DMS53 treated with DMSO at 0.1 percent for 48 hours (cell line): ENCODE measurements at regions not wholly inside any gene's neighbourhood (a gene's known extent, or its start where the extent isn't known, plus 50 kb on each side); places are given as distances from the start of the nearest gene placed in this dataset.

Experiments used
- DNase-seq: peaks from one replicate; lab custom pipeline; 2025; ENCODE audit not compliant: unreplicated experiment; lab: John Stamatoyannopoulos, UW

DNA sequence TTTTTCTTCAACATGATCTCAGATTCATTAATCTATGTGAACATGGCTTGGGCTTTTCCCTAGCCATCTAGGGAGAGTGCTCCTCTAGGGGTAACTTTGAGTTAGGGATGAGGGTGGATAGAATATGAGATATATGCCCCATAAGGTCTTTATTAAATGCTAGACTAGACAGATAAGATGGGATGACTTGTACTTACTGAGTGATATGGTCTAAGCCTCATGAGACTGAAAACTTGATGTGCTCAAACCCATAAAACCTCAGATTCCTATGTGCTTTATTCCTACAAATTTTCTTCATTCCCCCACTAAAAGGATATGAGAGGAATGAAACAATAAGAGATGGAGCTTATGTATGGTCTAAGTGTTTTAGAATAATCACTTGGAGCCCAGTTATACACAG, 386.6 kb downstream of the YTHDC2 start:
- no peak for DNase-seq

- DNase-seq = no peak
These were observed 387.3 kb downstream of the YTHDC2 start for GRCh38 chr5:113900816-113901215.

- DNase-seq = no peak
These were observed 388.2 kb downstream of the YTHDC2 start for GRCh38 chr5:113901718-113902117.

DNA sequence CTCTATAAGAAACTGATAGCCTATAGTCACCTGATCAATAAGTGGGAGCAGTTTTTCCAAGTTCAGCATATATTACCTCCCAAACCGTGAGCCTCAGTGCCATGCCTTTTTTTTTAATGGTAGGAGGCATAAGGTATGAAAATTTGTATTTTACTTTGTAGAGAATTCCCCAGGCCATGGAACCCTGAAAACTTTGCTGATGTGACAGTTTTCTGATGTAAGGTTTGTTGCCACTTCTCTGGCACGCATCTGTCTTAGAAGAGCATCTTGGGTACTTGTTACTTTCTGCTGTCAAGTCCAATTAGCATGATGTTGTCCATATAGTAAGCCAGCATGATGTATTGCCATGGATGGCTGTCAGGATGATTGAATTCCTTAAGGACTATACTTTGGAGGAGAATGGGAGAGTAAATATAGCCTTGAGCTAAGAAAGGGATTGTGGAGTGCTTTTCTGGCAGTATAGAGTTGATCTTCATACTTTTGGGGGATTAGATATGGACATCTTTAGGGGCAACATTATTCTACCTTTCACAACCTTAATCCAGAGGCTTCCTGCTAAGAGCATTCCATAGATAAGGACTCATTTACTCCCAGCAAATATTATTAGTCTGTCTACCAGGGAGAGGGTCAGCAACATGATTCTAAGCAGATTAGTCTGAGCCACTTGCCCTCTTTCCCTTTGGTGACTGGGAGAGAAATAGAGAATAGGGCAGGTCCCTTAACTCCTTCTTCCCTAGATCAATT, 389.6 kb downstream of the YTHDC2 start:
- no peak for DNase-seq

- DNase-seq = no peak
These were observed 396.3 kb downstream of the YTHDC2 start for GRCh38 chr5:113909782-113910181.

GRCh38 chr5:113917997-113918396, 404.5 kb downstream of the YTHDC2 start:
- no peak for DNase-seq

DNA sequence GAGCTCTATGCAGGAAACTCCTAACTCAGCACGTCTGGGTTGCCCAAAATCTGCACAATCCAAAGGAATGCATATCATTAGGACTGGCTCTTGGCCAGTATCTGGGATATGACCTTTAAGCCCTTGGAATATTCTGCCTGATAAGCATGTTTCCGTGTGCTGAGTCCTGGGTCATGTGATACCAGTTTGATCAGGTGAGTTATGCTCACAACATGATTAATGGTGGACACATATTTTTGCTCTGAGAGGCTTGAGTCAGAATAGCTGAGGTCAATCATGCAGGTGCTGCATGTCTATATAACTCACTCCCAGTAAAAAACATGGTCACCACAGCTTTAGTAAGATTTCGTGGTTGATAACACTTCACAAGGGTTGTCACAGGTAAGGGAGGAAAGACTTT, 408.8 kb downstream of the YTHDC2 start:
- no peak for DNase-seq

- DNase-seq = no peak
These were observed 422.0 kb downstream of the YTHDC2 start for GRCh38 chr5:113935453-113935852.

GRCh38 chr5:113937301-113937700, 423.8 kb downstream of the YTHDC2 start:
- no peak for DNase-seq

DNA sequence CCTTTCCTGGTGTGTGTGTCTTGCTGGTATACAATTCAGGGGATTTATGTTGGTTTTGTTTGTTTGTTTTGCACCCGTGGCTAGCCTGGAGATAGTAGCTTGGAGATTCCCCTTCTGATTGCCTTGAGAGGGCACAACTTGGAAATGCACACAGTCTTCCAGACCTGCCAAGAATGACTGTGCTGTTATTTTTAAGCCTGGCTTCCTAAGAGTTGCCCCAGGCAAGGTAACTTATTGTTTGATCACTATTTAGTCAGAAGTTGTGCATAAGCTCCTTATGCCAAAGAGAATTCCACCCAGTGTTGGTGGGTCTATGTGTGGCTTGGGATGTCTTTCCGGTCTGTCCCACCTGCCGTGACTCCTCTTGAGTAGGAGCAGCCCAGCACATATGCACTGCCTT, 421.9 kb upstream of the KCNN2 start:
- no peak for DNase-seq

DNA sequence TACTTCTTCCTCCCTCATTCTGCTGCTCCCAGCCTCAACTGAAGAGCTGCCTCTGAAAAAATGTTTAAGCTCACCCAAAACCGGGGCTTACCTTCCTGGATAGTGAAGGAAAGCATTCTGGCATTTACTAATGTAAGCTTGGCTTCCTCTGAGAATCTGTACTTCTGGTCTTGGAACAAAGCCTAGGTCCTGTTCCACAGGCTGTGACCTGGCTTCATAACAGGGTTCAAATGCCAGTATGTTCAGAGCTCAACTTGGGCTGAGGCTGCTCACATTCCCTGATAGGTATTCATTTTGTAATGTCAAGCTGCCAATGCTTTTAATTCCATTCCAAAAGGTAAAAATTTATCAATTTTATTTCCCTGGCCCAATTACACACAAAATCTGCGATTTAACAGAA, 411.7 kb upstream of the KCNN2 start:
- no peak for DNase-seq

DNA sequence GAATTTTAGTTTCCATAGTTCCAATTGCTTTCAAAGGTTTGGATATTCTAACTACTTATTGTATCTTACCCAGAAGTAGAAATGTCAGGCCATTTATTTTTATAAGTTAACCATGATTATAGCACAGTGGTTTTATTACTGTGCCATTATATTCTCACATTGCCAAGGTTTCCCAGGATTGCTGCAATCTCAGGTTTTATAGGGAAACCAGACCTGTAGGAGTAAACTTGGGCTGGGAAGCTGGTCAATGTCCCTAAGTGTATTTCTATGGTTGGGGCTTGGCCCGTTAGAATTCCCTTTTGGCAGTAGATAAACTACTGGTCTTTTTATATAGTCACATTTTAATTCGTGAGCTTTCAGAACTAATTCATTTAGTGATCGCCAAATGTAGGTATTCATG, 396.6 kb upstream of the KCNN2 start:
- DNase-seq = no peak

DNA sequence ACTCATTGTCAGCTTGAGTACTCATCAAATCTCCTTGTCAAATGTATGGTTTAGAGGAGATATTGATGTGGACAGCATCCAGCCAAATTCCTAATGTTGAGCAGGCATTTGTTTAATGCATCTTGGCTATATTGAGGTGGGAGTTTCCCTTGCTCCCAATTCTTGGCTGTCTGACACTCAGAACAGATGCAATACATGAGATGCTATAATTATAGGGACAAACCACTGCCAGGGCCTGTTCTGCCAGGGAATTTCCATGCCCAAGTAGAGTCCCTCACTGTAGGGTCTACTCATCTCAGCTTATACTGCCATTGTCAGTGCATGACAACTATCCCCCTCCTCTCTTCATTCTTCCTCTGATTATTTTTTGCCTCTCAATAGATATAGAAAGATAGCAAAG, 392.0 kb upstream of the KCNN2 start:
- no peak for DNase-seq

- no peak for DNase-seq
These were observed 390.4 kb upstream of the KCNN2 start for GRCh38 chr5:113971454-113971853.

DNA sequence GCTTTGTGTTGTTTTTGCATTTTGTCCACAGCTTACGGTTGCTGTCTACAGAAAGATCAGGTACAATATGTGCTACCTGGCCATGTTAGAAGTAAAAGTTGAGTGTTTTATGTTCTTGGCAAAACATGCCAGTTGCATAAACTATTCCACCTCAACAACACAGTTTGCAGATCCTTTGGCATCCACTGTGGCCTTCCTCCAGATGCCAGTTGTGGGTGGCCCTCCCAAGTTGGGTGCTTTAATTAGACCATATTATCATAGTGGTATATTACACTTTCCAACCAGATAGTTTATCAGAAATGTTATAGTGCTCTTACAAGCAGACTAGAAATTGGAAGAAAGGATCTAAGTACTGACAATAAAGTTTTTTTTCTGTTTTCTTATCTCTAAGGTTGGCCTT, 386.9 kb upstream of the KCNN2 start:
- DNase-seq = no peak

DNA sequence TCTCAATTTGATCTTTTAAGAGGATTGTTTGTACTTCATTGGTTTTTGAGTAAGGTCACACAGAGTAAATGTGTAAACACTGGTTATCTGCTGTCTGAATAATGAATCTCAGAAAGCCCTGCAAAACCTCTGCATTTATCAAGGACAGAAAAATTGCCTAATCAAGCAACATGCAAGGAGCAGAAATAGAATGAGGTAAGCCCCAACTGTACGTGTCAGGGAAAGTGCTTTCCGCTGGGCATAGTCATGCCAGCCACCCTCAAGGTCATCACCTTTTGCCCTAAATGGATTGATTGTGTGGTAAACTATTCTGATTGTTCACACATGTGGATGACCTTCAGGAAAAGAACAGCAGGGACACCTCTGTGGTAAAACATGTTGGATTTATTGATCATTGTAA, 376.9 kb upstream of the KCNN2 start:
- no peak for DNase-seq

- no peak for DNase-seq
These were observed 376.4 kb upstream of the KCNN2 start for GRCh38 chr5:113985505-113985904.

DNA sequence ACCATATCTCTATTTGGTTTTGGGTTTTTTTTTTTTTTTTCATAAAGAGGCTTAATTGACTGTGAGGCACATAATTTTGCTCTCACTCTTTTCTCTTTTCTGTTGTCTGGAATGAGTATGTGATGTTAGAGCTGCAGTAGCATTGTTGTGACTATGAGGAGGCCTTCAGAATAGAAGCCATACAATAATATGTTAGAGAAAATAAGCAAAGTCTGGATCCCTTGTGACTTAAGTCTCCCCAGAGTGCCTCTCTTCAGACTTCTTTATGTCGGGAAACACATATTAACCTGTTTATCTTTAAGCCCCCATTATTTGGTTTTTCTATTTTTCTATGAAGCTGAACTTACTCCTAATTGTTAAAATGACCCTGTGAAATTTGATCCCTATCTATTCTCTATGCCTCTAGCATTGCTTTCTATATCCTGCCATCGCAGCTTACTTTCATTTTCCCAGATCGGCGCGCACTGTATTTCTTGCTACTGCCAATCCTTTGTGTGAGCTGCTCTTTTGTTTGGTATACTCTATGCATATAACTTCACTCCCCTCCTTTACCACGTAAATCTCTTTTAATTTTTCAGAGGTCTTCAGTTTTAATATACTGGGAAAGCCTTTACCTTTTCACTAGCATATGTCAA, 372.5 kb upstream of the KCNN2 start:
- DNase-seq = peak; percentile 31

DNA sequence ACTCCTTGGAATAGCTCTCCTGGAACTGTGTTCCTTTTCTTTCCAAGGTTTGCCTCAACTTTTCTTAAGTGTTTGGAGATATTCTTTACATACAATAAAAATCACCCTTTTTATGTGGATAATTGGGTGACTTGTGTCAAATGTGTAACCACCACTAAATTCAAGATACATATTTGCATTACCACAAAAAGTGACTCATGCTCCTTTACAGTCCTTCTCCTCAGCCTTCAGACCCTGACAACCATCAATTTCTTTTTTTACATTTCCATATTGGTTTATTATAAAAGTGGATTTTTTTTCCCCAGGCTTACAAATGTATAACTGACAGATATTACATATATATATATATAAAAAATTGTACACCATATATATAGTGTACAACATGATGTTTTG, 372.0 kb upstream of the KCNN2 start:
- DNase-seq = no peak

GRCh38 chr5:114001076-114001475, 360.8 kb upstream of the KCNN2 start:
- DNase-seq = no peak

GRCh38 chr5:114006582-114006981, 355.3 kb upstream of the KCNN2 start:
- no peak for DNase-seq

DNA sequence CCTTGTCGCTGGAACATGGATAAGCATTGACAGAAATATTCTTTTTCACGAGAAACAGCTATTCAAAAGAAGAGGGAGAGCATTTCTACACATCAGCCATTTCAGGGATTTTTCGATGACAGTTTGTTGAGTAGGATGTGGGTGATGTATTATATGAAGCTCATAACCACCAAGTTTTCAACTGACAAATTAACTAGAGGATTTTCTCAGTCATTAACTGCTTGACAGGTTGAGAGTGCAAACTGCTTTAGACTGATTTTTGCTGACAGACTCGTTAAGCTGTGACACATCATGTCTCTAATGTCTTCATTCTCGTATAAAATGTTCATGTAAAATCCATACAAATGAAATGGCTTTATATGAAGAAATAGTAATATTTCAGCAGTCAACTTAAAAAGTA, 354.2 kb upstream of the KCNN2 start:
- no peak for DNase-seq

DNA sequence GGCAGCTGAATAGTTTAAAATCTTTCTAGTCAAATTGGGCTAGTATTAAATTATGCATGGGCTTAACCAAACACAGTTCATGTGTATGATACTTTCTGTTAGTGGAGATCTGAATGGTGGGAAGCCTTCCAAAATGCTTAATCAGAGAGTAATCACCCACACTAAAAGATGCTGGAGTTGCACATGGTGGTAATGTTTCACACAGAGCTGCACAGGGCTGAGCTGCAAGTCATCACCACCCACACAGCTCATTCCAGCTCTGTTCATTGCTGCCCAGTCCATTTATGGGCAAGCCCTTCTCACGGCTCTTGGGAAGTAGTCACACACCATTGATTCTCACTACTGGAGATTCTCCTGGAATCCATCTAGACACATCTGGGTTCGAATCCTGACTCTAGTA, 351.5 kb upstream of the KCNN2 start:
- DNase-seq = no peak
